ENCODE measurements at regions not wholly inside any gene's neighbourhood (a gene's known extent, or its start where the extent isn't known, plus 50 kb on each side); places are given as distances from the start of the nearest gene placed in this dataset.
A peak's percentile ranks its signal among the peaks of the same experiment; 100 is the strongest.
"Not testable (repeated sequence)": the region's sequence is repeated elsewhere in the genome, so short reads cannot be mapped to it uniquely, and the experiment has no call there.

- H3K79me2 ChIP-seq = no peaks in the 10 kb centered on the region
- TF ChIP-seq EZH2 (IDR thresholded peaks at IDR 0.05; ENCODE audit: borderline replicate concordance) (no peak), CTCF (IDR thresholded peaks at IDR 0.05; ENCODE audit: poor library complexity) (peak; percentile 90), EZH2phosphoT487 (IDR thresholded peaks at IDR 0.05; ENCODE audit: low read depth, severe bottlenecking, unreplicated experiment) (no peak)
- H3K4me2 ChIP-seq = no peak overlapping the region
- no peaks in the 10 kb centered on the region for H4K20me1 ChIP-seq (ENCODE audit: insufficient read depth, poor library complexity, severe bottlenecking)
- no peaks in the 10 kb centered on the region for H3K27me3 ChIP-seq
- no peak overlapping the region for H3K4me3 ChIP-seq
- no peaks in the 10 kb centered on the region for H3K9me2 ChIP-seq (replicated peaks; ENCODE audit: insufficient read depth)
- no peaks in the 10 kb centered on the region for H3K9me3 ChIP-seq (ENCODE audit: low read depth)
- no peaks in the 10 kb centered on the region for H3K36me3 ChIP-seq (replicated peaks; ENCODE audit: insufficient read depth, low read depth)
- no peaks in the 10 kb centered on the region for H3K4me1 ChIP-seq (ENCODE audit: insufficient read depth)
- peak; percentile 67 for DNase-seq (ENCODE audit: low spot score)
- H2AFZ ChIP-seq = no peak overlapping the region
- WGBS (ENCODE audit: low lambda C conversion rate, missing lambda C conversion rate) = 41% methylated on average over 5 of the region's 5 CpGs
- H3K27ac ChIP-seq = no peak overlapping the region
These were observed 1288.5 kb downstream of the GATA3 start for GRCh38 chr10:9342885-9343570.

- not testable (repeated sequence) for H3K4me3 ChIP-seq; H3K9me3 ChIP-seq (ENCODE audit: low read depth); DNase-seq (ENCODE audit: low spot score); H3K4me2 ChIP-seq; H4K20me1 ChIP-seq (ENCODE audit: insufficient read depth, poor library complexity, severe bottlenecking); H3K27me3 ChIP-seq; H3K36me3 ChIP-seq (replicated peaks; ENCODE audit: insufficient read depth, low read depth); H3K9me2 ChIP-seq (replicated peaks; ENCODE audit: insufficient read depth); H3K4me1 ChIP-seq (ENCODE audit: insufficient read depth); H2AFZ ChIP-seq; H3K27ac ChIP-seq; H3K79me2 ChIP-seq
- 86% methylated on average over 3 of the region's 3 CpGs for WGBS (ENCODE audit: low lambda C conversion rate, missing lambda C conversion rate)
These were observed 1293.4 kb downstream of the GATA3 start for GRCh38 chr10:9347933-9348332.

GRCh38 chr10:9357471-9357870 is 1303.0 kb downstream of the GATA3 start:
- Histone ChIP-seq H3K27ac (no peak overlapping the region), H3K9me3 (ENCODE audit: low read depth) (no peaks in the 10 kb centered on the region), H3K27me3 (no peaks in the 10 kb centered on the region), H3K4me2 (no peak overlapping the region), H2AFZ (no peak overlapping the region), H3K79me2 (no peaks in the 10 kb centered on the region), H3K4me1 (ENCODE audit: insufficient read depth) (no peaks in the 10 kb centered on the region), H4K20me1 (ENCODE audit: insufficient read depth, poor library complexity, severe bottlenecking) (no peaks in the 10 kb centered on the region), H3K4me3 (no peak overlapping the region), H3K36me3 (replicated peaks; ENCODE audit: insufficient read depth, low read depth) (no peaks in the 10 kb centered on the region), H3K9me2 (replicated peaks; ENCODE audit: insufficient read depth) (no peaks in the 10 kb centered on the region)
- 80% methylated on average over 4 of the region's 4 CpGs for WGBS (ENCODE audit: low lambda C conversion rate, missing lambda C conversion rate)
- DNase-seq (ENCODE audit: low spot score) = no peak
- TF ChIP-seq EZH2 (IDR thresholded peaks at IDR 0.05; ENCODE audit: borderline replicate concordance) = no peak
- no peak for TF ChIP-seq CTCF (IDR thresholded peaks at IDR 0.05; ENCODE audit: poor library complexity)
- no peak for TF ChIP-seq EZH2phosphoT487 (IDR thresholded peaks at IDR 0.05; ENCODE audit: low read depth, severe bottlenecking, unreplicated experiment)

- 86% methylated on average over 5 of the region's 5 CpGs for WGBS (ENCODE audit: low lambda C conversion rate, missing lambda C conversion rate)
These were observed 1308.2 kb downstream of the GATA3 start for GRCh38 chr10:9362721-9363120.

More at GRCh38 chr10:9362721-9363120, 1308.2 kb downstream of the GATA3 start:
- H2AFZ ChIP-seq = no peak overlapping the region
- H3K9me3 ChIP-seq (ENCODE audit: low read depth) = no peaks in the 10 kb centered on the region
- DNase-seq (ENCODE audit: low spot score) = no peak
- no peaks in the 10 kb centered on the region for H3K27me3 ChIP-seq
- H3K36me3 ChIP-seq (replicated peaks; ENCODE audit: insufficient read depth, low read depth) = no peaks in the 10 kb centered on the region
- H4K20me1 ChIP-seq (ENCODE audit: insufficient read depth, poor library complexity, severe bottlenecking) = no peaks in the 10 kb centered on the region
- H3K4me1 ChIP-seq (ENCODE audit: insufficient read depth) = no peaks in the 10 kb centered on the region
- H3K4me3 ChIP-seq = no peak overlapping the region
- no peak overlapping the region for H3K4me2 ChIP-seq
- no peaks in the 10 kb centered on the region for H3K79me2 ChIP-seq
- no peaks in the 10 kb centered on the region for H3K9me2 ChIP-seq (replicated peaks; ENCODE audit: insufficient read depth)
- TF ChIP-seq CTCF (IDR thresholded peaks at IDR 0.05; ENCODE audit: poor library complexity) (no peak), EZH2phosphoT487 (IDR thresholded peaks at IDR 0.05; ENCODE audit: low read depth, severe bottlenecking, unreplicated experiment) (no peak), EZH2 (IDR thresholded peaks at IDR 0.05; ENCODE audit: borderline replicate concordance) (no peak)
- H3K27ac ChIP-seq = no peak overlapping the region
